Endothelial cell of umbilical vein (primary cell): ENCODE measurements at regions not wholly inside any gene's neighbourhood (a gene's known extent, or its start where the extent isn't known, plus 50 kb on each side); places are given as distances from the start of the nearest gene placed in this dataset.

Source experiments
- CTCF ChIP-seq, 2 donors: IDR thresholded peaks; 1 replicate in 1 of 2; 2 replicates in 1 of 2; pipeline ENCODE4 v1.5.1; 2011; ENCODE audit warnings: low read length in 2 of 2, mild to moderate bottlenecking in 2 of 2, moderate library complexity in 2 of 2, control low read depth in 1 of 2, inconsistent platforms in 1 of 2, low read depth in 1 of 2; ENCODE audit not compliant: insufficient read depth in 1 of 2; ENCODE audit errors: extremely low read depth in 1 of 2
- EZH2 ChIP-seq: IDR thresholded peaks from 2 replicates; pipeline ENCODE4 v1.6.1; 2012; ENCODE audit warnings: borderline replicate concordance, low read depth, mild to moderate bottlenecking, moderate library complexity, low read length, inconsistent platforms; ENCODE audit not compliant: severe bottlenecking
- FOS ChIP-seq: IDR thresholded peaks from 2 replicates; pipeline ENCODE4 v1.6.1; 2011; ENCODE audit warnings: mild to moderate bottlenecking, low read length, moderate library complexity, borderline replicate concordance; ENCODE audit not compliant: insufficient read depth

GRCh38 chr20:56736285-56736857 is 107.3 kb downstream of the TFAP2C start:
- TF ChIP-seq CTCF (IDR thresholded peaks at IDR 0.05; ENCODE audit: extremely low read depth in 1 of 2, insufficient read depth in 1 of 2, low read depth in 1 of 2, low read length in 2 of 2), result no peak
- TF ChIP-seq EZH2, result no peak
- no peak for TF ChIP-seq FOS
